NCI-H2107 (cell line): ENCODE measurements at regions not wholly inside any gene's neighbourhood (a gene's known extent, or its start where the extent isn't known, plus 50 kb on each side); places are given as distances from the start of the nearest gene placed in this dataset.
"Not testable (repeated sequence)": the region's sequence is repeated elsewhere in the genome, so short reads cannot be mapped to it uniquely, and the experiment has no call there.

ENCODE experiments used
- DNase-seq: peaks from one replicate; lab custom pipeline; 2025; lab: John Stamatoyannopoulos, UW

DNA sequence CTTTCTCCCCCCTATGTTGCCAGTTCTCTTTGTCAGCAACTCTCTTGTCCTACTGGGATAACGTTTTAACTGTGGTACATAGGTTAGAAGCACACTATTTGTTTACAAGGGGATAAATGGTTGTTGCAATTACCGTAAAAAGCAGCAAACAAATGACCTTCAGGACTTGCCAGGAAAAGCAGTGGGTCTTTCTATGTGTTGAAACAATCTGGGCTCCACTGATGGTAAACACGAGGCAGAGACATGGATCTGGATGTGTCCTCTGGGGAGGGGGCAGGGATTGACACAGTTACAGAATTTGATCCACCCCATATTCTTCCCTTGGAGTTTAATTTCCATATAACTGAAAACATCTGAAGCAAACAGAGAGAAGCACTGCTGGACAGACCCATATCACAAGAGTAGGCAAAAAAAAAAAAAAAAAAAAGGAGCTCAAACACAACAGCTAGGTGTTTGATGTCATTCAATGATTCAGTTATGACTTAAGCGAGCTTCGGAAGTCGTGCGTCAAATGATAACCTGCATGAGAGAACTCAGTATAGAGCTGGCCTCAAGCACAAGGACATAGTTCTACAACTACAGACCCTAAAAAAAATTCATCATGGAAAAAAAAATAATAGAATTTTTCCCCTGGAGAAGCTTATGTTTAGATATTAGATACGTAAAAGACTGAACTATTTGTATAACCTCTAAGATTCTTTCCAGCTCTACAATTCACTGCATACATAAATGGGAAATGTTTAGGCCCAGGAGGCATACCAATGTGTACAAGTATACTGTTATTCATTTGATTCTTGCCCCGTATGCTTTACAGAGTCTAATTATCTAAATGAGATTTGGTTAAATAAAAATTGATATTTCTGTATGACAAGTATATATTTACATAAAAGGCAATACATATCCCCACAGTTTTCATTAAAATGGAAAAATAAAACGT lies 127.7 kb downstream of the ALDH8A1 start:
- no peak for DNase-seq

DNA sequence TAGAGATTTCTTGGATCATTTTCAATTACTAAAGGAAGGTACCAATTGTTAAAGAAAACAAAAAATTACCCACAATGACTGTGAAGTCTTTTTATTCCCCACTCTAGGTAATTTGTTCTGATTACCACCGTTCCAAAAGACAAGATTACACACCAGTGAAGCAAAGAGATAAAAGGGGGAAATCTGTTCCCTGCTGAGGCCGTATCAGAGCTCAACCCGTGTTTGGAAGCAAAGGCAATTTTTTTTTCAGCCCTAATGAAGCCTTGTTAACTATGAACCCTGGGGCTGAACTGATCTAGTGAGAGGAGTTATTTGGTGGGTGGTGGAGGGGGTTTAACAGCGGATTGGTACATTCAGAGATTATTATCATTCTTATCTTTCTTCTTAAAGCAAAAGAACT lies 128.5 kb downstream of the ALDH8A1 start:
- no peak for DNase-seq

DNA sequence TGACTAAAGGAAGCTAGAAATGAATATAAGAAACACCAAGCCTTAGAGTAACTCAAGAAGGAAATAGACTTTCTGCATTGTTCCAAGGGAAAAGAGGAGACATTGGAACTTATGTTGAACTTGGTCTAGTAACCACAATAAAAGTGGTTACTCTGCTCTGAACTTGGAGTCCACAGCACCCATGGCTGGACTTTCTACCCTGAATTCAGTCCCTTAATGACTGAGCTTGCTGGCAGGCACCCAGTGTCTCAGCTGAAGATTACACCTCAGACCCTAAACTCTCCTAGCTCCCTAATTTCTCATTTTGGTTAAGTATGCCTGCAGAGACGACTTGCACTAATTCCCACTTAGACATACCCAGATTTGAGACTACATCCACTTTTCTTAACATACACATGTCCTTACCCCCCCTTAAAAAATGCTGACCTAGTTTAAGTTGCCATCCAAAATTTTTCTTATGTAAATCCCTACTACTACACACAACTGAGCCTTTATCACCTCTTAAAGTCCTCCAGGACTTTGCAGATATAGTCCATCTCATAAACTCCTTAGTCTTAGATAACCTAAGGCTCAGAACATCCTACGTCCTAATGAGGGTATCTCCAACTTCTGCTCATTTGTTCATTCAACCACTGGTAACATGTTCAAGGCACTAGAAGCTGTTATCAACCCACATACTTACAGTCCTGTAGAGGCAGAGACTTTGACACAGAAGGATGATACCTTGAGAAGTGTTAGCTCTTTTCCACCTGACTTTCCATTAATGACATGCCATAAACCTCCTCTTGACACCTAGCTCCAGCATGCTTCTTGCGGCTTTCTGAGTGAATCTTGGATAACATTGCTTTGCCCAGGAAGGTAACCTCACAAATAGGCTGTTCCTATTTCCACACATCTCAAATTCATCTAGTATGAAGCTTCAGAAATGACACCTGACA lies 129.8 kb downstream of the ALDH8A1 start:
- DNase-seq, result no peak

DNA sequence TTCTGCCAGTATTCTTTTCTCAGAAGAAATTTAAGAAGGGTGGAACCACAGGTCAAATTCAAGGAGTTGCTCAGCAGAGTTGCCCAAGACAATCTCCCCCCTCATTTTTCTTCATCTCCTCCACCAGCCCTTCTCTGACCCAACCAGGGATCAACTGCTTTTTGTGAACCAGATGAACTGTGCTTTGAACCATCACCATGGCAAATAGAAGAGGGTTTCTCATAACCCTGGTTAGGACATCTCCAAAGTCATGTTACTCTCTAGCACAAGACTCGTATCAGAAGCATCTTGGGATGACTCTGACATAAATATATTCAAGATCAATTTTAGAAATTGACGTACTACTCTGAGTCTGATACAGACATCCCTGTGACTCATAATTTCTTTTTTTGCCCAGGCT lies 130.7 kb downstream of the ALDH8A1 start:
- no peak for DNase-seq

DNA sequence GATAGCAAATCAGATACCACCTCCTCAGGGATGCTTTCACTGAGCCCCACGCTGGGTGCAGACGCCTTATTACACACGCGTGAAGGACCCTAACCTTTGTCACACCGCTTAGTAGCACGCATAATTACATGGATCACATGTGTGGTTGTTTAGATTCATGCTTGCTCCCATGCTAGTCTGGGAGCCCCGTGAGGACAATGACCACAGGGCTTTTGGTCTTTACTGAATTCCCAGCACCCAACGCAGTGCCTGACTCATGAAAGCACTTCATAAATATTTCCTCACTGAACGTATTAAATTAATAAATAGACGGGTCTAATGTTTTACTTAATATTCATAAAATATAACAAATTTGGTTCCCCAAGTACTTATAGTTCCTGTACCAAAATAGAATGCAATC lies 132.5 kb downstream of the ALDH8A1 start:
- no peak for DNase-seq

DNA sequence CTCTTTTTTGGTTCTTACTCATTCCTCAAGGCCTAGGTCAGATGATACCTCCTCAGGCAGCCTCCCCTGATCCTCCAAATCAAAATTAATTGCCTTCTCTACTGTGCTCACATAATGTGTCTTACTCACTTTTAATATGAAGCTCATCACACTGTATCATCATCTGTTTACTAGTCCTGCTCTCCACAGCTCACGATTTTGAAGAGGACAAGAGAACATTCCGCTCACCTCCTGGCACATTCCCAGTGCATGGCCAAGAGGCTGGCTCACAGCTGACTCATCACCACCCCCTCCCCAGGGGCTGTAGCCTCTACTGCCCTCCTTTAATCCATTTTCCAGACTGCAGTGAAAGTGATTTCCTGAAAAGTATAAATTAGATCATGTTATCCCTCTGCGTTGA lies 133.1 kb downstream of the ALDH8A1 start:
- DNase-seq, result no peak

DNA sequence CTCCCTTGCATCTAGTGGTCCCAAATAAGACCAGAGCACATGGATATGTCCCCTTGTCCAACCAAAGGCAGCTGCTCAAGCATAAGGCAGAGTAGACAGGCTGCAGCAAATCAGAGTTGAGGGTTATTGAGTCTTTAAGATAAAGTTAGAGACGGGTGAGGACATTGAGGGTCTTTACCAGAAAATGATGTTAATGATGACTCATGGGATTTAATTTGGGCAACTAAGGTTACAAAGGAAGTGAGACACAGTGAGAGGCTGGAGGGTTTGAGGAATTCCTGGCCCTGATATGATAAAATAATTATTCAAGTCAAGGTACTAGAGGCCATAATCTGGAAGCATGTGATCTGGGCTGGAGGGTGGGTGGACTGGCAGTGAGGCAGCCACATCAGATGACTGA lies 133.6 kb downstream of the ALDH8A1 start:
- DNase-seq, result no peak

DNA sequence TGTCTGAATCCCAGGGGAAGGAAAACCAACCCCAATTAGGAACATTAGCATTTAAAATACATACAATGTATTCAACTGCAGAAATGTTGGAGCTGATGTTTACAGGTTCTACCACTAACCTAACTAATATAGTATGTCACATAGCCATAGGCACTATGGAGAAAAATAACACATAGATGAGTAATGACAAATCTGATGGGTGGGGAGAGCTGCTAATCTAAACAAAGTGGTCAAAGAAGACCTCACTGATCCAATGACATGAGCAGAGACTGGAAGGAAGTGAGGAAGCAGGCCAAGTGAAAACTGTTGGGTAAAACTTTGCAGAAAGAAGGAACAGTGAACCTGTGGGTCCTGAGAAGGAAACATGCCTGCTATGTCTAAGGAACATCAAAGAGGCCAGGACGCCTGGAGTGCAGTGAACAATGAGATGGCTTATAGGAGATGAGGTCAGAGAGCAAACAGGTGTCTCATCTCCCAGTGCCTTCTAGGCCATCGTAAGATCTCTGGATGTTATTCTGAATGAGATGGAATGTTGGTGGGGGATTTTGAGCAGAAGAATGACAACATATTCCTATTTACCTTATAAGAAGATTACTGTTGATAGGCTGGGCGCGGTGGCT lies 135.7 kb downstream of the ALDH8A1 start:
- DNase-seq, result no peak

DNA sequence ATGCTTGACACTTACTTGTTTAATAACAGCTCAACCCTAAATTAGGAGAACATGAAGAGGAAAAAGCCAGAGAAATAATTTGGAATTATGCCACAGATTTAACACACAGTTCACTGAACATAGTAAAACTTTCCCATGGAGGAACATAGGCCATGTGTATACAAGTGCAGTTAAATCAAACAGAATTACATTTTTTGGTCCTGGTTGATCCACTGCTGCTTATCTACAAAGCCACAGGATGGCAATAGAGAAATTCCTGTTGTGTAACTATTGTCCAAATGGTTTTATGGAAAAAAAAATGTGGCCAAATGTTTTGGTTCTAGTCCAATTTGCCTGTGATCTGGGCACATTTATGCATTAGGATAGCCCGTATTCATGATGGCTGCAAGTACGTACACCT lies 136.8 kb downstream of the ALDH8A1 start:
- no peak for DNase-seq

DNA sequence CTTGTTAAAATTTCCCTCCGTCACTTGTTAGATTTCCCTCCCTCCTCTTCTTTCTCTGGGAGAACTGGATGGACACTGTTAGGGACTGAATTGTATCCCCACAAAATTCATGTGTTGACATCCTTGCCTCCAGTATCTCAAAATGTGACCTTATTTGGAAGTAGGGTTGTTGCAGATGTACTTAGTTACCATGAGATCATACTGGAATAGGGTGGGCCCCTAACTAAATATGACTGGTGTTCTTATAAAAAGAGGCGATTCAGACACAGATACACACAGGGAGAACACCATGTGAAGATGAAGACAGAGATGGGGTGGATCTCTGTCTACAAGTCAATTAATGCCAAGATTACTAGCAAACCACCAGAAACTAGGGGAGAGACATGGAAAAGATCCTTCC lies 139.5 kb downstream of the ALDH8A1 start:
- no peak for DNase-seq

DNA sequence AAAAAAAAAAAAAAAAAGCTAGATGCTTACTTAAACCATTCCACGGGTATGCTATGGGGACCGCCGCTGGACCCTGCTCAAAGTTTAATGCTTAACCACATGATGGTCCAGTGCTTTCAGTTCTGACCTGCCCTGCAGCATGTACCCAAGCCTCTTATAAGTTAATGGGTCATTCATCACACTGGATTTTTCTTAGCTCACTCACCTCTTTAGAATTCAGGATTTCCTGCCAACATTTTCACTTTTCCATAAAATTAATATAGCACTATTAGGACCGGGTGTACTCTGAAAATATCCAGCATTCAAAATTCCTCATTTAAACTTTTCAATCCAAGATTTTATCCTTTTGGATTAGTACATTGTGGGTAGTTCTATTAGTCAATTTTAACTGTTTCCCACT lies 140.8 kb downstream of the ALDH8A1 start:
- DNase-seq, result no peak

DNA sequence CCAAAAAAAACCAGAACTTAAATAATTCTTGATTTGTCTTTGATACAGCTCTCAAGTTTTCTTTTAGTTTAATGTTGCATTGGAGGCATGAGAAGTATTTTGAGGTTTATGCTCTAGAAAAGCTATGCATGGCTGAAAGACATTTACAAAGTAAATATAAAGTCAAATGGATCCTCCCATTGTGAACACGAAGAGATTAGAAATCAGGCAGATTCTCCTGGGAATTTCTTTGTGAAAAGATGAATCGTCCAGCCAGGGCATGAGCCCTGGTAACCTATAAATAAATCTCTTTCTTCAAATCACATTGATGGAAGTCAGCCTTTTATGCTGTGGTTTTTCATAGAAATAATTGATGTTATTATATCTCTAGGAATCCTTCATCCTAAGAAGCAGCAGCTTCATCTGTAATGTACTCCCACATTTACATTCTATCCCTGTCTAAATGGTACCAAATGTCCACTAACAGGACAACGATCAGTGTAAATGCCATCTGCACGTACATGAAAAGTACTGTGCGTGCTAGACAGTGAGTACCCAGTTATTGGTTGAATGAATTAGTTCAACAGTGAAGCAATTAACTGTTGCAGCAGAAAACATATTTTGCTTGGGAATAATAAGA lies 143.6 kb downstream of the ALDH8A1 start:
- no peak for DNase-seq

DNA sequence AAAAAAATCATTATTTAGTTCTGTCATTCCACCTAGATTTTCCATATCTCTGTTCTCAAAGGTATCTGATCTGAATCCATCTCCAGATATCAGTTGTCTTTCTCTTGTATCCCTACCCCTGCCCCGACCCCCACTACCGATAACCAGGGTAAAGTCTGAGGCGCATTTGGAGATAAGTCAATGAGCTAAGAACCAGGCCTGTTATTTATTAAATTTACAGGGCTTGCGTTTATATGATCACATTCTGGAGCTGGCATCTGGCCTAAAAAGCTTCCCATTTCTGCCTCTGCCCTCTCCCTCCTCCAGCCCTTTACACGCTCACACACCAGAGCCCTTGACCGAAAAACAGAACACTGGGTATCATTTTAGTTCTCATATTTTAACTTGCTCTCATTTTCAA lies 144.7 kb downstream of the ALDH8A1 start:
- DNase-seq, result no peak

DNA sequence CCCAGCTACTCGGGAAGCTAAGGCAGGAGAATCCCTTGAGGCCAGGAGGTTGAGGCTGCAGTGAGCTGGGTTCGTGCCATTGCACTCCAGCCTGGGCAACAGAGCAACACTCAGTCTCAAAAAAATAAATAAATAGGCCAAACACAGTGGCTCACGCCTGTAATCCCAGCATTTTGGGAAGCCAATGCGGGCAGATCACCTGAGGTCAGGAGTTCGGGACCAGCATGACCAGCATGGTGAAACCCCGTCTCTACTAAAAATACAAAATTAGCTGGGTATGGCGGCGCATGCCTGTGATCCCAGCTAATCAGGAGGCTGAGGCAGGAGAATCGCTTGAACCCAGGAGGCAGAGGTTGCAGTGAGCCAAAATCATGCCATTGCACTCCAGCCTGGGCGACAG lies 145.6 kb downstream of the ALDH8A1 start:
- not testable (repeated sequence) for DNase-seq

DNA sequence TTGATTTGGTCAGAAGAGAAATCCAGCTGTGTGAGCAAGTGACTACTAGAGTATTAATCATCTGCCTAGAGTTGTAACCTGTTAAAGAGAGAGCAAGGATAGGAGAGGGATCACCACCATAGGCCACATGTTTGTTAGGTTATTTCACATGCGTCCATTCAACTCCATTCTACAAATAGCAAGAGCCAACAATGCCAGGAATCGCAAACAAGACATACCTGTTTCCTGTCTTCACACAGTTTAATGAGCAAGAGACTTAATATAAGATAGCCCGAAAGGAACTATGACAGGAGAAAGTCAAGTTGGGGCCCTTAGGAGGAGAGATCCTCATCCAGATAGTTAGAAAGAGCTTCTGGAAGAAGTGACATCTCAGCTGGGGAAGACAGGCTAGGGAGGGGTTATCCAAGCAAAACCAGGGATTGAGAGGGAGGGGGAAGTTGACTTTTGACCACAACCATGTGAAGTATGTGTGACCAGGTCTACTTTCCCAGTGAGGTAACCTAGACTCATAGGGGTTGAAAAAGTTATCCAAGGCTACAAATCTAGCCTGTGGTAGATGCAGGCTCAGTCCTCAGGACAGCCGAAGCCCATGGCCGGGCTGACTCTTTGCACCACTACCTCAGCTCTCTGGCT lies 147.4 kb downstream of the ALDH8A1 start:
- DNase-seq, result no peak

DNA sequence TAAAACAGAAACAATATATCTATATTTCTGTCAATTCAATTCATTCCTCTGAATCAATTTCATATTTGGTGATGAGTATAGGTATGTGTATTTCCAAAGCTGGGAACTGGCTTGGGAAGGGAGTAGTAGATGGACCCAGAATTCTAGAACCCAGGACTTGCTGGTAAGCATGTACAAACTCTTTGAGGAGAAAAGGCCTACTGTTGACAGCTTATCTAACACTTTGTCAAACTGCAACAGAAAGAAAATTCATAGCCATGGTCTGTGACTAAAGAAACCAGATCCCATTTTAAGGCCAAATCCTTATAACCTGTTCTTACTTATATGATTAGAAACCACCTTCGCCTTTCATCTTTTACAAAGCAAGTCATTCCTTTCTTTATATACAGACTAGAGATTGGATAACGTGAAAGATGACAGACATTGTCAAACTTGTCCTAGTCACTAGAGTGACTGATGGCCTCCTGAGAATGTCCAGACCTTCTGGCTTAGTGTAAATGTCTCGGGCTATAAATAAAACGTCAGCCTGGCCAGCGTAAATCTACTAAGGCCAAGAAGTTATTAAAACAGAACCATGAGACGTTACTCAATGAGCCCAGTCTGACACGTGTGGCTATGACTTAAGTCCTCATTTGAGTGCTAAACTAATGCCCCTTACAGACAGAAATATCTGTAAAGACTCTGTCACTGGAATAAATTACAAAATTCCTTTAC lies 152.3 kb downstream of the ALDH8A1 start:
- no peak for DNase-seq

DNA sequence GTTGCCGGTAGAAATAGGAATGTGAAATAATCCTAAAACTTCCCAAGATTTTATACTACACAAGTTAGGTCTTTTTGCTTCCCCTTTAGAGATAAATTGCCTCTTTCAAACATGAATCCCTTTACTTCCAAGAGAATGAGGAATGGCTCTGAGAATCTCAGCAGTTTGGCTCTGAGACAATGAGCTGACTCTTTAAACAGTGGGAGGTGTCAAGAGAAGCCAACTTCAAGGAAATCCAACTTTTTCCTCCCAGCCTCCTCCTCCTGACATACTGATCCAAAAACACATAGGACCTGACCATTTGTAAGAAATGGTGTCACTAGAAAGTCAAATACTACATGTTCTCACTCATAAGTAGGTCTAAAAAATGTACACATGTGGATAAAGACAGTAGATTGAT lies 154.2 kb downstream of the ALDH8A1 start:
- DNase-seq, result no peak

DNA sequence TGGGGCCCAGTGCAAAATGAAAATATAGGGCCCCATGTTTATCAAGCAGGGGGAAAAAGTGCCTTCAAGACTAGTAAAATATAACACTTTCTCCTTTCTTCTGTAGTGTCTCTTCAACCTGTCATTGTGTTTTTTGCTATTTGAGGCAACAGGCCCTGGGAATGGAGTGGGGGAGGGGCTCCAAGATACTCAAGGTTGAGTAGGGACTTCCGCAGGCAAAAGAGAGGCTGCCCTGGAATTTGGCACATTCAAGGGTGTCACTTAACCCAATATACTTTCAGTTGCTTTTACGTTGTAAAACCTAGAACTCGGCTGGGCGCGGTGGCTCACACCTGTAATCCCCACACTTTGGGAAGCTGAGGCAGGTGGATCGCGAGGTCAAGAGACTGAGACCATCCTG lies 154.9 kb downstream of the ALDH8A1 start:
- no peak for DNase-seq

DNA sequence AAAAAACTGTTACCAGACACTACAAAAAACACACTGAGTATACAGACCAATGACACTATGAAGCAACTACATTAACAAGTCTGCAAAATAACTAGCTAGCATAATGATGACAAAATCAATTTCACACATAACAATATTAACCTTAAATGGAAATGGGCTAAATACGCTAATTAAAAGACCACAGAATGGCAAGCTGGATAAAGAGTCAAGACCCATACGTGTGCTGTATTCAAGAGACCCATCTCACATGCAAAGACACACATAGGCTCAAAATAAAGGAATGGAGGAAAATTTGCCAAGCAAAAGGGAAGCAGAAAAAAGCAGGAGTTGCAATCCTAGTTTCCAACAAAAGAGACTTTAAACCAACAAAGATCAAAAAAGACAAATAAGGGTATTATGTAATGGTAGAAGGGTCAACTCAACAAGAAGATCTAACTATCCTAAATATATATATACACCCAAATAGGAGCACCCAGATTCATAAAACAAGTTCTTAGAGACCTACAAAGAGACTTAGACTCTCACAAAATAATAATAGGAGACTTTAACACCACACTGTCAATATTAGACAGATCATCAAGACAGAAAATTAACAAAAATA lies 158.6 kb downstream of the ALDH8A1 start:
- not testable (repeated sequence) for DNase-seq

DNA sequence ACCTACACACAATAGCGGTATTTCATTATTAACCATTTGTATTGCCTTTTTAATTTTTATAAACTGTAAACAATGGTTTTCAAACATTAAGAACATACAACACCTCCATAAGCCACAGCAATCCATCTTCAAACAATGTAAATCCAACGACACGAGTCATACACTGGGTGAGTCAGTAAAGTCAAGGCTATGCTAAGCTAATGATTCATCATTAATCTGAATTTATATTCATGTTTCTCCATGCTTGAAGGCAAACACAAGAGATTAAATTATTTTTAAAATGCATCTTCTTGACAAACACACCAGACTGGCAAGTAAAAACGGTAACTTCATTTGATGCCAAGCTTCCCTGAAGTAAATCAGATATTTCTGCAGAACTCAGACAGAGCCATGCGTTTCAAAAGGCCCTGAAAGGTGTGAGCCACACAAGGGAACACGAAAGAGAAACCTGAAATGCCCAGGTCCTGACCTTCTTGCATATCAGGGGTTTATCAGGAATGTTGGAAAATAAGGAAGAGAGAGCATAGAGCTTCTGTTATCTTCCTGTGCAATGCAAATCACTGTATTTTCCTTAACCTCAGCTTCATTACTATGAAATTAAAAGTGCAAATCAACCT lies 162.5 kb downstream of the ALDH8A1 start:
- DNase-seq, result no peak
